Subcutaneous abdominal adipose tissue (tissue), 5 donors: ENCODE measurements at regions not wholly inside any gene's neighbourhood (a gene's known extent, or its start where the extent isn't known, plus 50 kb on each side); places are given as distances from the start of the nearest gene placed in this dataset.
"Not testable (repeated sequence)": the region's sequence is repeated elsewhere in the genome, so short reads cannot be mapped to it uniquely, and the experiment has no call there.

ENCODE experiments used
- H3K27ac ChIP-seq: one replicate; pipeline ENCODE4 v1.7.0; 2013; ENCODE audit warnings: low read depth, mild to moderate bottlenecking, inconsistent platforms, low read length, moderate library complexity
- H3K27me3 ChIP-seq, 5 donors: one replicate each; pipeline ENCODE4 v1.7.0; 2013; ENCODE audit warnings: low read length in 5 of 5, inconsistent platforms in 1 of 5; ENCODE audit not compliant: control insufficient read depth in 5 of 5, insufficient read depth in 4 of 5
- H3K36me3 ChIP-seq, 5 donors: one replicate each; pipeline ENCODE4 v1.7.0; 2013; ENCODE audit warnings: low read length in 5 of 5; ENCODE audit not compliant: control insufficient read depth in 5 of 5, insufficient read depth in 5 of 5
- H3K4me1 ChIP-seq, 5 donors: one replicate each; pipeline ENCODE4 v1.7.0; 2013; ENCODE audit warnings: low read length in 5 of 5, mild to moderate bottlenecking in 3 of 5, moderate library complexity in 1 of 5; ENCODE audit not compliant: control insufficient read depth in 5 of 5, insufficient read depth in 5 of 5
- H3K4me3 ChIP-seq, 5 donors: one replicate each; pipeline ENCODE4 v1.7.0; 2013; ENCODE audit warnings: low read length in 5 of 5, low read depth in 1 of 5
- H3K9ac ChIP-seq, 5 donors: one replicate each; pipeline ENCODE4 v1.7.0; 2013; ENCODE audit warnings: low read length in 5 of 5, mild to moderate bottlenecking in 4 of 5, moderate library complexity in 3 of 5
- H3K9me3 ChIP-seq, 5 donors: one replicate each; pipeline ENCODE4 v1.7.0; 2013; ENCODE audit warnings: low read length in 5 of 5; ENCODE audit not compliant: control insufficient read depth in 5 of 5
- donor health status: healthy.
- donor health status: healthy.
- donor health status: healthy.
- donor health status: healthy.
- donor health status: healthy.

GRCh38 chr1:146777826-146778602 lies 160.1 kb upstream of the NBPF12 start:
- not testable (repeated sequence) for H3K4me1 ChIP-seq, H3K9me3 ChIP-seq, H3K27ac ChIP-seq, H3K36me3 ChIP-seq, H3K9ac ChIP-seq, H3K4me3 ChIP-seq, H3K27me3 ChIP-seq

DNA sequence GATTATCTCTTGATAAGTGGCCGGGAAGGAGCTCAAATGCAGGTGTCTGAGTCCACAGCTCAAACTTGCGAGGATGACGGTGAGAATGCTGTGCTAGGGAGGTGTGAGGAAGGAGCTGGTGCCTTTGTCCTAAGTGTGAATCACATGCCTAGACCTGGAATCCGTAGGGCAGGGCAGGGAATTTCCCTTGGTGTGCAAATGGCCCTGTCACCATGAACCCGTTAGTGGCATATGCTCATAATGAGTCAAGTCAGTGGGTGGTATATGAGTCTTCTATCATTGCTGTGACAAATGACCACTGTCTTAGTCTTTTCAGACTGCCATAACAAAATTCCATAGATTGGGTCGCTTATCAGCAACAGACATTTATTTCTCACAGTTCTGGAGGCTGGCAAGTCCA lies 163.1 kb upstream of the NBPF12 start:
- not testable (repeated sequence) for H3K36me3 ChIP-seq, H3K4me3 ChIP-seq, H3K9ac ChIP-seq, H3K27me3 ChIP-seq, H3K4me1 ChIP-seq, H3K27ac ChIP-seq, H3K9me3 ChIP-seq

DNA sequence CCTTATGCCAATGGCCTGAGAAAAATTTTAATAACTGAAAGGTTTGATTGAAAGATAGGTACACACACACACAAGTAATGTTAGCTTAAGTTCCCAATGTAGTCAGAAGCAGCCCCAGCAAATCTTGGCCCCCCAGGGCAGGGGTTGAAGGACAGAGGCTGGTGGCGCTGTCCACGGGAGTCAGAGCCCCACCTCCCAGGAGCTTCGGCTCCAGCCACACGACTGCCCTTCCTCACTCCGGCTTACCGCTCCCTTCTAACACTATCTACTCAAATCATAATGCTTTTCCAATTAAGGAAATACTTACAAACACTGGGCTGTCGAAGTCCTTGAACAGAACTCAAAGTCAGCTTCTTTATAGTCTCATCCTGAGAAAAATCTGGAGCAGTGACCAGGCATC lies 163.9 kb upstream of the NBPF12 start:
- not testable (repeated sequence) for H3K9ac ChIP-seq, H3K36me3 ChIP-seq, H3K9me3 ChIP-seq, H3K4me1 ChIP-seq, H3K4me3 ChIP-seq, H3K27ac ChIP-seq, H3K27me3 ChIP-seq

- not testable (repeated sequence) for H3K4me3 ChIP-seq, H3K27ac ChIP-seq, H3K4me1 ChIP-seq, H3K9ac ChIP-seq, H3K36me3 ChIP-seq, H3K27me3 ChIP-seq, H3K9me3 ChIP-seq
Observed at GRCh38 chr1:146771409-146771808, 166.7 kb upstream of the NBPF12 start.

GRCh38 chr1:146770998-146771397 lies 167.1 kb upstream of the NBPF12 start:
- not testable (repeated sequence) for H3K36me3 ChIP-seq, H3K27me3 ChIP-seq, H3K9me3 ChIP-seq, H3K9ac ChIP-seq, H3K27ac ChIP-seq, H3K4me1 ChIP-seq, H3K4me3 ChIP-seq

GRCh38 chr1:146763234-146763633 lies 174.9 kb upstream of the NBPF12 start:
- not testable (repeated sequence) for H3K27ac ChIP-seq, H3K4me3 ChIP-seq, H3K9me3 ChIP-seq, H3K27me3 ChIP-seq, H3K4me1 ChIP-seq, H3K36me3 ChIP-seq, H3K9ac ChIP-seq

DNA sequence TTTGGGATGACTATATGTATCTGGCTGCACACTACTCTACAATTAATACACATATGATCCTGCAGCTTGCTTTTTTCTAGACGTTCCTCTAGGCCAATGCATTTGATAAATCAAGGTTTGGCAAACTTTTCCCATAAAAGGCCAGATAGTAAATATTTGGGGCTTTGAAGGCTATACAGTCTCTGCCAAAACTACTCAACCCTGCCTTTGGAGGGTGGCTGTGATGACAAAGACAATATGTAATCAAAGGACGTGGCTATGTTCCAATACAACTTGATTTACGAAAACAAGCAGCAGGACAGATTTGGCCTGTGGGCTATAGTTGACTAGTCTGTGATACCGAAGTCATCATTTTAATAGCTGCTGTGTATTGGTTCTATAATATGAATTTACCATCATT lies 181.3 kb upstream of the NBPF12 start:
- H3K9me3 ChIP-seq, H3K4me1 ChIP-seq, H3K27ac ChIP-seq, H3K27me3 ChIP-seq, H3K9ac ChIP-seq, H3K4me3 ChIP-seq, H3K36me3 ChIP-seq: not testable (repeated sequence)

DNA sequence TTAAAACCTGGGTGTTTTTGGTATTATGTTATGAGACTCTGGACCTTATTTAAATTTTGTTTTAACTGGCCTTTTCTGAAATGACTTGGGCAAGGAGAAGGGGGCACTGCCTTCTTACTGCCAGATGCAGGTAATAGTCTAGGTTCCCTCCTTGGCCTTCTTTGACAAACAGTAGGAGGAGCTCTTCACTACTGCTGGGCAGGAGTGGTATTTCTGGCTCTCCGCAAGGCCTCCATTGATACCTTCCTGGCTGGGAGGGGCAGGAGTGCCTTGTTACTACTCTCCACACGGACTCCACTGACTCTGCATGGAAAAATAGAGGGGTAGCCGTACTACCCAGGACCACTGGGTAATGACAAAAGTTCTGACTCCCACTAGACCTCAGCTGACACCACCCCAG lies 189.4 kb upstream of the NBPF12 start:
- H3K9me3 ChIP-seq, H3K27me3 ChIP-seq, H3K27ac ChIP-seq, H3K4me3 ChIP-seq, H3K4me1 ChIP-seq, H3K36me3 ChIP-seq, H3K9ac ChIP-seq: not testable (repeated sequence)

- H3K27ac ChIP-seq, H3K4me3 ChIP-seq, H3K9me3 ChIP-seq, H3K4me1 ChIP-seq, H3K9ac ChIP-seq, H3K36me3 ChIP-seq, H3K27me3 ChIP-seq: not testable (repeated sequence)
Observed at GRCh38 chr1:146731981-146732680, 206.0 kb upstream of the NBPF12 start.

GRCh38 chr1:146729642-146730344 lies 208.3 kb upstream of the NBPF12 start:
- not testable (repeated sequence) for H3K4me1 ChIP-seq, H3K36me3 ChIP-seq, H3K9me3 ChIP-seq, H3K4me3 ChIP-seq, H3K27me3 ChIP-seq, H3K9ac ChIP-seq, H3K27ac ChIP-seq
